WTC11 (cell line): ENCODE measurements at regions not wholly inside any gene's neighbourhood (a gene's known extent, or its start where the extent isn't known, plus 50 kb on each side); places are given as distances from the start of the nearest gene placed in this dataset.

Experiments
- ATAC-seq: fragments of 200-7000 bp; cut with Tn5 transposase; 2 replicates; pipeline ENCODE4 v1.10.0; 2021; ENCODE audit warnings: mild to moderate bottlenecking, moderate library complexity
- CTCF ChIA-PET: fragments of 300-600 bp; sonication (Branson Sonifier 250); formaldehyde crosslinking; loops from one replicate; lab custom pipeline; 2021; ENCODE audit warnings: antibody characterized with exemption; lab: Charles Lee
- POLR2A ChIA-PET: fragments of 350-600 bp; sonication (Branson Sonifier 250); formaldehyde crosslinking; loops from one replicate; lab custom pipeline; 2021; ENCODE audit warnings: antibody characterized with exemption; lab: Charles Lee
- DNase-seq: peaks from one replicate; pipeline ENCODE4 v3.0.0; 2021; ENCODE audit warnings: low spot score
- H3K27ac Mint-ChIP-seq: 2 replicates; pipeline ENCODE4 v1.8.0; 2021; ENCODE audit warnings: mixed read lengths
- H3K27me3 Mint-ChIP-seq: 2 replicates; pipeline ENCODE4 v1.8.0; 2021; ENCODE audit warnings: low read depth, mild to moderate bottlenecking, moderate library complexity, mixed read lengths
- H3K36me3 Mint-ChIP-seq: 2 replicates; pipeline ENCODE4 v1.8.0; 2021; ENCODE audit warnings: mixed read lengths
- H3K4me1 Mint-ChIP-seq: 2 replicates; pipeline ENCODE4 v1.8.0; 2022; ENCODE audit warnings: mixed read lengths
- H3K4me3 Mint-ChIP-seq: 2 replicates; pipeline ENCODE4 v1.8.0; 2021; ENCODE audit warnings: mild to moderate bottlenecking, moderate library complexity, mixed read lengths
- H3K9me3 Mint-ChIP-seq: 2 replicates; pipeline ENCODE4 v1.8.0; 2021; ENCODE audit warnings: mixed read lengths
- FOXK1 ChIP-seq: sonication (generic); formaldehyde crosslinking; IDR thresholded peaks from 2 replicates; pipeline ENCODE4 v1.8.0; 2022; ENCODE audit warnings: mild to moderate bottlenecking, moderate library complexity, missing genetic modification reagents
- GRHL2 ChIP-seq: fragments of 250-450 bp; sonication (Bioruptor Pico); IDR thresholded peaks from 2 replicates; pipeline ENCODE4 v1.8.0; 2022; ENCODE audit warnings: mild to moderate bottlenecking, moderate library complexity; ENCODE audit not compliant: insufficient replicate concordance, severe bottlenecking
- HMGA2 ChIP-seq: fragments of 250-450 bp; sonication (Bioruptor Pico); IDR thresholded peaks from 2 replicates; pipeline ENCODE4 v1.4.0; 2021; ENCODE audit warnings: mild to moderate bottlenecking, moderate library complexity
- KAT7 ChIP-seq: sonication (generic); formaldehyde crosslinking; IDR thresholded peaks from 2 replicates; pipeline ENCODE4 v1.8.1; 2023; ENCODE audit warnings: missing genetic modification reagents, mild to moderate bottlenecking, borderline replicate concordance
- MYBL2 ChIP-seq: sonication (generic); formaldehyde crosslinking; IDR thresholded peaks from 2 replicates; pipeline ENCODE4 v1.8.1; 2023; ENCODE audit warnings: mild to moderate bottlenecking, moderate library complexity, missing genetic modification reagents
- NFE2L1 ChIP-seq: sonication (generic); formaldehyde crosslinking; IDR thresholded peaks from 2 replicates; pipeline ENCODE4 v1.8.1; 2023; ENCODE audit warnings: missing genetic modification reagents
- NFYB ChIP-seq: sonication (generic); formaldehyde crosslinking; conservative IDR thresholded peaks from 2 replicates; pipeline ENCODE4 v1.8.0; 2022; ENCODE audit warnings: low read depth, missing genetic modification reagents
- PRRX2 ChIP-seq: fragments of 250-450 bp; sonication (Bioruptor Pico); IDR thresholded peaks from 2 replicates; pipeline ENCODE4 v1.8.0; 2021; ENCODE audit warnings: mild to moderate bottlenecking
- SMAD3 ChIP-seq: sonication (generic); formaldehyde crosslinking; IDR thresholded peaks from 2 replicates; pipeline ENCODE4 v1.8.0; 2022; ENCODE audit warnings: missing genetic modification reagents, mild to moderate bottlenecking, borderline replicate concordance
- TEAD1 ChIP-seq: sonication (generic); formaldehyde crosslinking; IDR thresholded peaks from 2 replicates; pipeline ENCODE4 v1.8.0; 2022; ENCODE audit warnings: mild to moderate bottlenecking, missing genetic modification reagents
- TEAD4 ChIP-seq: sonication (generic); formaldehyde crosslinking; IDR thresholded peaks from 2 replicates; pipeline ENCODE4 v1.8.0; 2022; ENCODE audit warnings: mild to moderate bottlenecking, missing genetic modification reagents
- ZNF121 ChIP-seq: sonication (generic); formaldehyde crosslinking; IDR thresholded peaks from 2 replicates; pipeline ENCODE4 v1.8.0; 2023; ENCODE audit warnings: missing genetic modification reagents
- ZNF416 ChIP-seq: fragments of 250-450 bp; sonication (Bioruptor Pico); IDR thresholded peaks from 2 replicates; pipeline ENCODE4 v1.9.0; 2021; ENCODE audit warnings: mild to moderate bottlenecking, inconsistent platforms
- TF ChIP-seq, protein P1 (sequence below): sonication (generic); formaldehyde crosslinking; IDR thresholded peaks from 2 replicates; pipeline ENCODE4 v1.8.1; 2023; ENCODE audit warnings: mild to moderate bottlenecking, missing genetic modification reagents
- TF ChIP-seq, protein P2 (sequence below): fragments of 250-450 bp; sonication (Bioruptor Pico); IDR thresholded peaks from 2 replicates; pipeline ENCODE4 v1.8.0; 2021; ENCODE audit warnings: mild to moderate bottlenecking
- TF ChIP-seq, protein P3 (sequence below): fragments of 250-450 bp; sonication (Bioruptor Pico); conservative IDR thresholded peaks from 2 replicates; pipeline ENCODE4 v1.9.0; 2021; ENCODE audit warnings: mild to moderate bottlenecking
- TF ChIP-seq, protein P4 (sequence below): sonication (generic); formaldehyde crosslinking; IDR thresholded peaks from 2 replicates; pipeline ENCODE4 v1.8.1; 2022; ENCODE audit warnings: mild to moderate bottlenecking, missing genetic modification reagents, moderate library complexity, borderline replicate concordance
- TF ChIP-seq, protein P5 (sequence below): sonication (generic); formaldehyde crosslinking; conservative IDR thresholded peaks from 2 replicates; pipeline ENCODE4 v1.8.1; 2022; ENCODE audit warnings: mild to moderate bottlenecking, missing genetic modification reagents
- TF ChIP-seq, protein P6 (sequence below): sonication (generic); formaldehyde crosslinking; IDR thresholded peaks from 2 replicates; pipeline ENCODE4 v1.8.0; 2023; ENCODE audit warnings: mild to moderate bottlenecking, missing genetic modification reagents
- TF ChIP-seq, protein P7 (sequence below): sonication (generic); formaldehyde crosslinking; IDR thresholded peaks from 2 replicates; pipeline ENCODE4 v1.8.1; 2023; ENCODE audit warnings: mild to moderate bottlenecking, missing genetic modification reagents, moderate library complexity

DNA sequence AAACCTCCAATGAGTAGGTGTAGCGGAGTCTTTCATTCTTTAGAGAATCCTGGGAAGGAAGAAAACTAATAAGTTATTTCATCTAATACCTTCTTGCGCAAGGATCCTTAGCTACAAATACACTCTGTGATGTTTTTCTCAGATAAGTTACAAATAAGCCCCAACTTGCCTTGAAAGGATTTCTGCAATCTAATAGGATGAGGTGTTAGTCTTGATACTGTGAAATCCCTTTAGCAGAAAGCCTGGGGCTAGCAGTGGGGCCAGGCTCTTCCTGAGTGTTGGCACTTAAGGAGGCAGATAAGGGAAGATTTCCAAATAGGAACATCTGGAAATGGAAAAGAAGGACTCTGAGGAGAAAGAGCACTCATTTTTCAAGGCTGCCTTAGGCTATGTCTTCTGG lies 168.0 kb upstream of the DAB1 start:
- ChIA-PET CTCF (no interaction called here), POLR2A (no interaction called here)
- Mint-ChIP-seq H3K4me3 (no peak overlapping the region), H3K36me3 (peaks cover 5% of the 10 kb centered on the region), H3K4me1 (peaks cover 20% of the 10 kb centered on the region), H3K27me3 (no peaks in the 10 kb centered on the region; the same call in 1 of the 2 replicates), H3K27ac (no peak overlapping the region), H3K9me3 (peaks cover 4% of the 10 kb centered on the region)
- no peak for TF ChIP-seq ZNF416 (CRISPR knock-in tag)
- no peak for TF ChIP-seq FOXK1 (CRISPR knock-in tag)
- TF ChIP-seq, protein P1, sequence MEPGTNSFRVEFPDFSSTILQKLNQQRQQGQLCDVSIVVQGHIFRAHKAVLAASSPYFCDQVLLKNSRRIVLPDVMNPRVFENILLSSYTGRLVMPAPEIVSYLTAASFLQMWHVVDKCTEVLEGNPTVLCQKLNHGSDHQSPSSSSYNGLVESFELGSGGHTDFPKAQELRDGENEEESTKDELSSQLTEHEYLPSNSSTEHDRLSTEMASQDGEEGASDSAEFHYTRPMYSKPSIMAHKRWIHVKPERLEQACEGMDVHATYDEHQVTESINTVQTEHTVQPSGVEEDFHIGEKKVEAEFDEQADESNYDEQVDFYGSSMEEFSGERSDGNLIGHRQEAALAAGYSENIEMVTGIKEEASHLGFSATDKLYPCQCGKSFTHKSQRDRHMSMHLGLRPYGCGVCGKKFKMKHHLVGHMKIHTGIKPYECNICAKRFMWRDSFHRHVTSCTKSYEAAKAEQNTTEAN (CRISPR knock-in tag): no peak
- TF ChIP-seq, protein P2, sequence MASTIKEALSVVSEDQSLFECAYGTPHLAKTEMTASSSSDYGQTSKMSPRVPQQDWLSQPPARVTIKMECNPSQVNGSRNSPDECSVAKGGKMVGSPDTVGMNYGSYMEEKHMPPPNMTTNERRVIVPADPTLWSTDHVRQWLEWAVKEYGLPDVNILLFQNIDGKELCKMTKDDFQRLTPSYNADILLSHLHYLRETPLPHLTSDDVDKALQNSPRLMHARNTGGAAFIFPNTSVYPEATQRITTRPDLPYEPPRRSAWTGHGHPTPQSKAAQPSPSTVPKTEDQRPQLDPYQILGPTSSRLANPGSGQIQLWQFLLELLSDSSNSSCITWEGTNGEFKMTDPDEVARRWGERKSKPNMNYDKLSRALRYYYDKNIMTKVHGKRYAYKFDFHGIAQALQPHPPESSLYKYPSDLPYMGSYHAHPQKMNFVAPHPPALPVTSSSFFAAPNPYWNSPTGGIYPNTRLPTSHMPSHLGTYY: no peak
- TF ChIP-seq NFE2L1 (CRISPR knock-in tag): no peak
- TF ChIP-seq, protein P3, sequence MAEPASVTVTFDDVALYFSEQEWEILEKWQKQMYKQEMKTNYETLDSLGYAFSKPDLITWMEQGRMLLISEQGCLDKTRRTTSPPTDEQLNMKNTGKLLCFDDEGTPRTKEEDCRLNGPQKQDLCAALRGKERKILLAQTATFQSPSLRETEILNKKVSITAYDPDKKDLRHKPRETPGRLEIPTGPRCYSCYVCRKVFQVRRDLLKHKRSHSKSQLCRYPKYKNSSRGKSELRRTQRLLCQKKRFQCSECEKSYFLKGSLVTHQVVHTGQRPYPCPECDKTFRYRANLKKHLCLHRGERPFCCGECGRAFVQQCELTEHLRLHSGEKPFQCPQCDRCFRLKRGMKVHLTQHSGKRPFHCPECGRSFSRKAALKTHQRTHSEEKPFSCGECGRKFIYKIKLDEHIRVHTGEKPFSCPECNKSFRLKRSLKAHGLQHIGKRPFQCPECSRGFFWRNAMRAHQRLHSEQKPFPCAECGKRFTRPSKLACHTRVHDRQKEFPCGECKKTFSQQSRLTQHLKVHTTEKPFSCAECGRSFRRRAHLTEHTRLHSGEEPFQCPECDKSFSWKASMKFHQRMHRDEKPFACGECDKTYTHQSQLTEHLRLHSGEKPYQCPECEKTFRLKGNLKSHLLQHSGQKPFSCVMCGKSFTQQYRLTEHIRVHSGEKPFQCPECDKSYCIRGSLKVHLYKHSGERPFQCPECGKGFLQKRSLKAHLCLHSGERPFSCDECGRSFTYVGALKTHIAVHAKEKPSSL (CRISPR knock-in tag): no peak
- TF ChIP-seq, protein P4, sequence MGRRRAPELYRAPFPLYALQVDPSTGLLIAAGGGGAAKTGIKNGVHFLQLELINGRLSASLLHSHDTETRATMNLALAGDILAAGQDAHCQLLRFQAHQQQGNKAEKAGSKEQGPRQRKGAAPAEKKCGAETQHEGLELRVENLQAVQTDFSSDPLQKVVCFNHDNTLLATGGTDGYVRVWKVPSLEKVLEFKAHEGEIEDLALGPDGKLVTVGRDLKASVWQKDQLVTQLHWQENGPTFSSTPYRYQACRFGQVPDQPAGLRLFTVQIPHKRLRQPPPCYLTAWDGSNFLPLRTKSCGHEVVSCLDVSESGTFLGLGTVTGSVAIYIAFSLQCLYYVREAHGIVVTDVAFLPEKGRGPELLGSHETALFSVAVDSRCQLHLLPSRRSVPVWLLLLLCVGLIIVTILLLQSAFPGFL (CRISPR knock-in tag): no peak
- TF ChIP-seq, protein P5, sequence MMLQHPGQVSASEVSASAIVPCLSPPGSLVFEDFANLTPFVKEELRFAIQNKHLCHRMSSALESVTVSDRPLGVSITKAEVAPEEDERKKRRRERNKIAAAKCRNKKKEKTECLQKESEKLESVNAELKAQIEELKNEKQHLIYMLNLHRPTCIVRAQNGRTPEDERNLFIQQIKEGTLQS (CRISPR knock-in tag): no peak
- TF ChIP-seq, protein P6, sequence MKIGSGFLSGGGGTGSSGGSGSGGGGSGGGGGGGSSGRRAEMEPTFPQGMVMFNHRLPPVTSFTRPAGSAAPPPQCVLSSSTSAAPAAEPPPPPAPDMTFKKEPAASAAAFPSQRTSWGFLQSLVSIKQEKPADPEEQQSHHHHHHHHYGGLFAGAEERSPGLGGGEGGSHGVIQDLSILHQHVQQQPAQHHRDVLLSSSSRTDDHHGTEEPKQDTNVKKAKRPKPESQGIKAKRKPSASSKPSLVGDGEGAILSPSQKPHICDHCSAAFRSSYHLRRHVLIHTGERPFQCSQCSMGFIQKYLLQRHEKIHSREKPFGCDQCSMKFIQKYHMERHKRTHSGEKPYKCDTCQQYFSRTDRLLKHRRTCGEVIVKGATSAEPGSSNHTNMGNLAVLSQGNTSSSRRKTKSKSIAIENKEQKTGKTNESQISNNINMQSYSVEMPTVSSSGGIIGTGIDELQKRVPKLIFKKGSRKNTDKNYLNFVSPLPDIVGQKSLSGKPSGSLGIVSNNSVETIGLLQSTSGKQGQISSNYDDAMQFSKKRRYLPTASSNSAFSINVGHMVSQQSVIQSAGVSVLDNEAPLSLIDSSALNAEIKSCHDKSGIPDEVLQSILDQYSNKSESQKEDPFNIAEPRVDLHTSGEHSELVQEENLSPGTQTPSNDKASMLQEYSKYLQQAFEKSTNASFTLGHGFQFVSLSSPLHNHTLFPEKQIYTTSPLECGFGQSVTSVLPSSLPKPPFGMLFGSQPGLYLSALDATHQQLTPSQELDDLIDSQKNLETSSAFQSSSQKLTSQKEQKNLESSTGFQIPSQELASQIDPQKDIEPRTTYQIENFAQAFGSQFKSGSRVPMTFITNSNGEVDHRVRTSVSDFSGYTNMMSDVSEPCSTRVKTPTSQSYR (CRISPR knock-in tag): no peak
- no peak for TF ChIP-seq PRRX2 (CRISPR knock-in tag)
- TF ChIP-seq GRHL2 (CRISPR knock-in tag): no peak
- TF ChIP-seq KAT7: no peak
- TF ChIP-seq ZNF121 (CRISPR knock-in tag): no peak
- TF ChIP-seq HMGA2: no peak
- TF ChIP-seq, protein P7, sequence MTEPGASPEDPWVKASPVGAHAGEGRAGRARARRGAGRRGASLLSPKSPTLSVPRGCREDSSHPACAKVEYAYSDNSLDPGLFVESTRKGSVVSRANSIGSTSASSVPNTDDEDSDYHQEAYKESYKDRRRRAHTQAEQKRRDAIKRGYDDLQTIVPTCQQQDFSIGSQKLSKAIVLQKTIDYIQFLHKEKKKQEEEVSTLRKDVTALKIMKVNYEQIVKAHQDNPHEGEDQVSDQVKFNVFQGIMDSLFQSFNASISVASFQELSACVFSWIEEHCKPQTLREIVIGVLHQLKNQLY (CRISPR knock-in tag): no peak
- TF ChIP-seq TEAD4: no peak
- no peak for TF ChIP-seq NFYB (CRISPR knock-in tag)
- no peak for TF ChIP-seq MYBL2 (CRISPR knock-in tag)
- TF ChIP-seq TEAD1 (CRISPR knock-in tag): no peak
- no peak for TF ChIP-seq SMAD3 (CRISPR knock-in tag)
- DNase-seq (no peak), ATAC-seq (no peak)
